Colonic mucosa (tissue), 4 donors: ENCODE measurements at regions not wholly inside any gene's neighbourhood (a gene's known extent, or its start where the extent isn't known, plus 50 kb on each side); places are given as distances from the start of the nearest gene placed in this dataset.
A peak's percentile ranks its signal among the peaks of the same experiment; 100 is the strongest.

Experiments used
- DNase-seq: peaks from one replicate; pipeline ENCODE4 v3.0.0-alpha.2; 2020
- H3K27ac ChIP-seq: fragments of 200-600 bp; one replicate; pipeline ENCODE4 v1.8.0; 2021
- H3K27me3 ChIP-seq: fragments of 200-600 bp; one replicate; pipeline ENCODE4 v1.8.0; 2021
- H3K36me3 ChIP-seq: fragments of 200-600 bp; one replicate; pipeline ENCODE4 v1.8.0; 2021
- H3K4me1 ChIP-seq: fragments of 200-600 bp; one replicate; pipeline ENCODE4 v1.8.0; 2021; ENCODE audit warnings: mild to moderate bottlenecking
- H3K4me3 ChIP-seq: fragments of 200-600 bp; one replicate; pipeline ENCODE4 v1.8.0; 2021
- H3K9ac ChIP-seq, 2 donors: one replicate each; pipeline ENCODE4 v1.7.0; 2013; ENCODE audit warnings: control low read depth in 2 of 2, low read depth in 2 of 2, low read length in 2 of 2
- H3K9me3 ChIP-seq: fragments of 200-600 bp; one replicate; pipeline ENCODE4 v1.8.0; 2021
- intact Hi-C: fragments of 100-400 bp; cut with DNase I; formaldehyde crosslinking; loops from one replicate; pipeline ENCODE4 v1.14.1; 2022
- TF ChIP-seq, protein P1 (sequence below): fragments of 200-600 bp; IDR thresholded peaks from one replicate; pipeline ENCODE4 v1.8.0; 2022; ENCODE audit warnings: antibody characterized with exemption, mild to moderate bottlenecking
- donor health status: healthy.
- donor health status: DM: no; HTN: no; CAD: no.
- donor health status: DM: no; HTN: no; CAD: no.

DNA sequence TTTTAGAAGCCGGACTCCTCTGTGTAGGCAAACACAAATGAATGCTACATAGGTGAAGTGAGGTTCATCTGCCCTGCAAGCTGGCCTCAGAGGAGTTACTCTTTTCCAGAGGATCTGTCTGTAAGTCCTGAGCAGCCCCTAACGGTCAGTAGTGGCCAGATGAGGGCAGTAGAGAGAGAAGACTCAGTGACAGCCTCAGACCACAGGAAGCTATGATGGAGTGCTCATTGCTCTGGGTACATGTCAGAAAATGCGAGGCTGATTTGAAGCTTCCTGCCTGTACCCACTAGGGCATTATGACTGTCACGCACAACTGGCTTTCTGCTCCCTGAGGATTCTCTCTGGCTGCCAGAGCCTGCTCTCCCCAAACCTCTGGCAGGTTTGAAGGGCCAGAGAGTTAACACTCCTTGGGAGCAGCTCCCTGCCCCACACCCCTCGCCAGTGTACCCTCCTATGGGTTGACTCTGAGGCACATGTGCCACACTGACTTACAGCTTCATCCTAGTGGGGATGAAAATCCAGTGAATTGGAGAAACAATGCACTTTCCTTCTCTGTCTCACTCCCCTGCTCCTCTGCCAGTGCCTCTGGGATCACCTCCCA is 141.5 kb downstream of the GABRG2 start:
- peak; percentile 51 for DNase-seq
- H3K9ac ChIP-seq, result no peak overlapping the region

DNA sequence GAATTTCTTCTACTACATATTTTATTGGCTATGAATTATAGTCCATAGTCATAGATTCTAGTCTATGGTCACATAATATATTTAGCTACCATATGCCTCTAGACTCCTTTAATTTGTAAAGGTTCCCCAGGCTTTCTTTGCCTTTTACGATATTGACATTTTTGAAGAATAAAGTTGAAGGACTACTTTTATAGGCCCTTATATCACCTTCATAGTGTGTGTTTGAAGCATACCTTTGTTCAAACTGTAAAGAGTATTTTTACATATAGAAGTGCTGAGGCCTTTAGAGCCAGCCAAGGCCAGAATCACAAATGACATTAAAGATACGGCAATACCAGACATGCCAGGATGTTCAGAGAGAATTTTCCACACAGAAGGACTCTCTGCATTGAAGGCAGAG is 147.0 kb downstream of the GABRG2 start:
- Histone ChIP-seq H3K4me3 (no peak overlapping the region), H3K27me3 (no peaks in the 10 kb centered on the region)

More for the DNA sequence above, 141.5 kb downstream of the GABRG2 start:
- Histone ChIP-seq H3K9me3 (no peaks in the 10 kb centered on the region), H3K27ac (no peak overlapping the region), H3K4me1 (no peaks in the 10 kb centered on the region), H3K36me3 (no peaks in the 10 kb centered on the region), H3K4me3 (no peak overlapping the region), H3K27me3 (no peaks in the 10 kb centered on the region)
- TF ChIP-seq, protein P1, sequence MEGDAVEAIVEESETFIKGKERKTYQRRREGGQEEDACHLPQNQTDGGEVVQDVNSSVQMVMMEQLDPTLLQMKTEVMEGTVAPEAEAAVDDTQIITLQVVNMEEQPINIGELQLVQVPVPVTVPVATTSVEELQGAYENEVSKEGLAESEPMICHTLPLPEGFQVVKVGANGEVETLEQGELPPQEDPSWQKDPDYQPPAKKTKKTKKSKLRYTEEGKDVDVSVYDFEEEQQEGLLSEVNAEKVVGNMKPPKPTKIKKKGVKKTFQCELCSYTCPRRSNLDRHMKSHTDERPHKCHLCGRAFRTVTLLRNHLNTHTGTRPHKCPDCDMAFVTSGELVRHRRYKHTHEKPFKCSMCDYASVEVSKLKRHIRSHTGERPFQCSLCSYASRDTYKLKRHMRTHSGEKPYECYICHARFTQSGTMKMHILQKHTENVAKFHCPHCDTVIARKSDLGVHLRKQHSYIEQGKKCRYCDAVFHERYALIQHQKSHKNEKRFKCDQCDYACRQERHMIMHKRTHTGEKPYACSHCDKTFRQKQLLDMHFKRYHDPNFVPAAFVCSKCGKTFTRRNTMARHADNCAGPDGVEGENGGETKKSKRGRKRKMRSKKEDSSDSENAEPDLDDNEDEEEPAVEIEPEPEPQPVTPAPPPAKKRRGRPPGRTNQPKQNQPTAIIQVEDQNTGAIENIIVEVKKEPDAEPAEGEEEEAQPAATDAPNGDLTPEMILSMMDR, result peak; percentile 26
- intact Hi-C loops, result no loop called here

DNA sequence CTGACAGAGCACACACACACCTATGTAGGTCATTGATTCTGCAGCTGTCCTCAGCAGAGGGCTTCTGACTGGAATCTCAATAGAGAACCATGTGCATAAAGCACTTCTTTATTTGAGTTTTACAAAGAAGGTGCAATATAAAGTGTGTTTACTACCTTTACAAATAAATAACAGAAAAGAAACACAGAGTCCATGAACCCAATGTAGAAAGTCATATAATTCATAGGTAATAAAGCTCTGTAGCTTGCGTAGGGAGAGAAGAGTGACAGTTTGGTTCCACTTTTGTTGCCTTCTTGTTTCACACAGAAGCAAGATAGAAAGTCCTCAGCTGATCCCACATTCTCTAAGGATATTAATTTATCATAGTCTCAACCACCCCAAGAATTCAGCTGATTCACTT is 149.5 kb downstream of the GABRG2 start:
- Histone ChIP-seq H3K27ac (no peak overlapping the region), H3K27me3 (no peaks in the 10 kb centered on the region), H3K9ac (no peak overlapping the region), H3K4me3 (no peak overlapping the region), H3K36me3 (no peaks in the 10 kb centered on the region), H3K9me3 (no peaks in the 10 kb centered on the region), H3K4me1 (no peaks in the 10 kb centered on the region)
- DNase-seq, result no peak
- intact Hi-C loops, result no loop called here
- TF ChIP-seq, protein P1, result no peak

More for the DNA sequence above, 147.0 kb downstream of the GABRG2 start:
- H3K36me3 ChIP-seq, result no peaks in the 10 kb centered on the region
- intact Hi-C loops, result no loop called here
- no peak for DNase-seq
- no peak overlapping the region for H3K27ac ChIP-seq
- no peak overlapping the region for H3K9ac ChIP-seq
- no peaks in the 10 kb centered on the region for H3K4me1 ChIP-seq
- no peaks in the 10 kb centered on the region for H3K9me3 ChIP-seq
- TF ChIP-seq, protein P1, result no peak

DNA sequence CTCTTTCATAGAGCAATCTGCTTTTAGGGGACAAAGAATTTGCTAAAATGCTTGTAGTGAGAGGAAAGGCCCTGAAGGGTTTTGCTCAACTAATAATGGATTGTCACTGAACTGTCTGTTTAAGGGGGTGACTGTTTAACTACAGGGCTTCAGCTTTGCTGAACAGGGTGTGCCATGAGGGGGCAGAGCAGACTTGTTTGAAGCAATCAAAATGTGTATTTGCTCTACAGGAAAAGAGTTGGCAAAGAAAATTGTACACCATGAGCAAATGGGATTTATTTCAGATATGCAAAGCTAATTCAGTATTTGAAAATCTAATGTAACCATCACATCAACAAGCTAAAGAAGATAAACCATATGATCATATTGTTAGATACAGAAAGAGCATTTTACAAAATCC is 154.3 kb downstream of the GABRG2 start:
- no peaks in the 10 kb centered on the region for H3K9me3 ChIP-seq

DNA sequence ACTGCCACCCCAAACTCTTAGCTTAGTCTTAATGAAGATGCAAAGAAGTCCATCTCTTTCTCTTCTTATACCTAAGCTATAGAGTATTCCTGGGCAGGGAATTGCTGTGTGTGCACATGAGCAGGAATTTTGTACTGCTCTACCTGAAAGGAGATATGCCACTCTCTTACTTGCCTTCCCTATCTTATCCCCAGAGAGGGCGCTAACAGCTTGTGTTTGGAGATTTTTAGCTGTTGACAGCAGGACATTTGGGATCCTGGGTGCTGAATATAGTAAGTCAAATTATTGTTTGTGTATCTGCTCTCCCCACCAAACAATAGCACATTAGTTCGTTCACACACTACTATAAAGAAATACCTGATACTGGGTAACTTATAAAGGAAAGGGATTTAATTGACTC is 159.5 kb downstream of the GABRG2 start:
- Histone ChIP-seq H3K27me3 (no peaks in the 10 kb centered on the region), H3K4me1 (no peaks in the 10 kb centered on the region), H3K36me3 (no peaks in the 10 kb centered on the region), H3K9ac (no peak overlapping the region), H3K27ac (no peak overlapping the region), H3K4me3 (no peak overlapping the region), H3K9me3 (no peaks in the 10 kb centered on the region)
- intact Hi-C loops, result no loop called here
- DNase-seq, result no peak
- TF ChIP-seq, protein P1, result no peak

More for the DNA sequence above, 154.3 kb downstream of the GABRG2 start:
- DNase-seq, result no peak
- Histone ChIP-seq H3K36me3 (no peaks in the 10 kb centered on the region), H3K4me3 (no peak overlapping the region), H3K27me3 (no peaks in the 10 kb centered on the region), H3K4me1 (no peaks in the 10 kb centered on the region), H3K27ac (no peak overlapping the region), H3K9ac (no peak overlapping the region)
- TF ChIP-seq, protein P1, result no peak
- intact Hi-C loops, result no loop called here
